ENCODE measurements at regions not wholly inside any gene's neighbourhood (a gene's known extent, or its start where the extent isn't known, plus 50 kb on each side); places are given as distances from the start of the nearest gene placed in this dataset.

GRCh38 chr11:107102692-107103477, 84.6 kb upstream of the GUCY1A2 start:
- TF ChIP-seq SUZ12 (IDR thresholded peaks at IDR 0.05): no peak
- TF ChIP-seq CTBP1 (IDR thresholded peaks at IDR 0.05; ENCODE audit: borderline replicate concordance): no peak
- no peak for TF ChIP-seq SP1 (IDR thresholded peaks at IDR 0.05)
- TF ChIP-seq HDGF (IDR thresholded peaks at IDR 0.05; ENCODE audit: borderline replicate concordance): no peak
- TF ChIP-seq ZNF384 (IDR thresholded peaks at IDR 0.05): no peak
- TF ChIP-seq FOXM1 (IDR thresholded peaks at IDR 0.05; ENCODE audit: borderline replicate concordance): no peak
- TF ChIP-seq ARNT (IDR thresholded peaks at IDR 0.05): no peak
- TF ChIP-seq BHLHE40 (IDR thresholded peaks at IDR 0.05; ENCODE audit: borderline replicate concordance): no peak
- no peak for TF ChIP-seq NFRKB (IDR thresholded peaks at IDR 0.05)
- no peak for TF ChIP-seq TARDBP (IDR thresholded peaks at IDR 0.05)

Measured in HEK293T (cell line).